ENCODE measurements at regions not wholly inside any gene's neighbourhood (a gene's known extent, or its start where the extent isn't known, plus 50 kb on each side); places are given as distances from the start of the nearest gene placed in this dataset.

DNA sequence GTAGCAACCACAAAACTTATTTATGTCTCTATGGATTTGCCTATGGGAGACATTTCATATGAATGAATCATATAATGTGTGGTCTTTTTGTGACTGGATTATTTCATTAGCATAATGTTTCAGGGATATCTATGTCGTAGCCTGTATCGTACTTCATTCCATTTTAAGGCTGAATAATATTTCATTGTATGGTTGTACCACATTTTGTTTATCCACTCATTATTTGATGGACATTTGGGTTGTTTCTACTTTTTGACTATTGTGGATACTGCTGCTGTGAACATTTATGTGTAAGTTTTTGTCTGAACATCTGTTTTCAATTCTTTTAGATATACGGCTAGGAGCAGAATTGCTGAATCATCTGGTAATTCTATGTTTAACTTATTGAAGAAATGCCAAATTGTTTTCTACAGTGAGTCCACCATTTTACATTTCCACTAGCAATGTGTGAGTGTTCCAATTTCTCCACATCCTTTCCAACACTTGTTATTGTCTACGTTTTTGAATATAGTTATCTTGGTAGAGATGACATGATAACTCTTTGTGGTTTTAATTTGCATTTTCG is 134.4 kb upstream of the DAZL start:
- ChIA-PET POLR2A (no interaction called here), CTCF (no interaction called here)
- H3K4me1 ChIP-seq (ENCODE audit: control insufficient read depth, insufficient read depth, low read length), result no peaks in the 10 kb centered on the region
- no peaks in the 10 kb centered on the region for H3K9me3 ChIP-seq (ENCODE audit: control insufficient read depth, insufficient read depth, low read depth, low read length)
- no peak overlapping the region for H3K27ac ChIP-seq (ENCODE audit: low read length)
- no peak for DNase-seq (ENCODE audit: low read depth, low spot score)
- in situ Hi-C loops (cut with HindIII; ENCODE audit: low pct_unique_long_range_greater_than_20kb, low sequenced_read_pairs), result no loop called here
- H3K36me3 ChIP-seq (ENCODE audit: control insufficient read depth, insufficient read depth, low read length), result no peaks in the 10 kb centered on the region
- H3K4me3 ChIP-seq (ENCODE audit: low read depth in 2 of 2, low read length in 2 of 2), result no peak overlapping the region
- TF ChIP-seq, protein P1, sequence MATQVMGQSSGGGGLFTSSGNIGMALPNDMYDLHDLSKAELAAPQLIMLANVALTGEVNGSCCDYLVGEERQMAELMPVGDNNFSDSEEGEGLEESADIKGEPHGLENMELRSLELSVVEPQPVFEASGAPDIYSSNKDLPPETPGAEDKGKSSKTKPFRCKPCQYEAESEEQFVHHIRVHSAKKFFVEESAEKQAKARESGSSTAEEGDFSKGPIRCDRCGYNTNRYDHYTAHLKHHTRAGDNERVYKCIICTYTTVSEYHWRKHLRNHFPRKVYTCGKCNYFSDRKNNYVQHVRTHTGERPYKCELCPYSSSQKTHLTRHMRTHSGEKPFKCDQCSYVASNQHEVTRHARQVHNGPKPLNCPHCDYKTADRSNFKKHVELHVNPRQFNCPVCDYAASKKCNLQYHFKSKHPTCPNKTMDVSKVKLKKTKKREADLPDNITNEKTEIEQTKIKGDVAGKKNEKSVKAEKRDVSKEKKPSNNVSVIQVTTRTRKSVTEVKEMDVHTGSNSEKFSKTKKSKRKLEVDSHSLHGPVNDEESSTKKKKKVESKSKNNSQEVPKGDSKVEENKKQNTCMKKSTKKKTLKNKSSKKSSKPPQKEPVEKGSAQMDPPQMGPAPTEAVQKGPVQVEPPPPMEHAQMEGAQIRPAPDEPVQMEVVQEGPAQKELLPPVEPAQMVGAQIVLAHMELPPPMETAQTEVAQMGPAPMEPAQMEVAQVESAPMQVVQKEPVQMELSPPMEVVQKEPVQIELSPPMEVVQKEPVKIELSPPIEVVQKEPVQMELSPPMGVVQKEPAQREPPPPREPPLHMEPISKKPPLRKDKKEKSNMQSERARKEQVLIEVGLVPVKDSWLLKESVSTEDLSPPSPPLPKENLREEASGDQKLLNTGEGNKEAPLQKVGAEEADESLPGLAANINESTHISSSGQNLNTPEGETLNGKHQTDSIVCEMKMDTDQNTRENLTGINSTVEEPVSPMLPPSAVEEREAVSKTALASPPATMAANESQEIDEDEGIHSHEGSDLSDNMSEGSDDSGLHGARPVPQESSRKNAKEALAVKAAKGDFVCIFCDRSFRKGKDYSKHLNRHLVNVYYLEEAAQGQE (IDR thresholded peaks at IDR 0.05; ENCODE audit: insufficient read depth in 1 of 2, low read depth in 2 of 2, low read length in 1 of 2), result no peak
- TF ChIP-seq SIN3A (IDR thresholded peaks at IDR 0.05; ENCODE audit: borderline replicate concordance, insufficient read depth, low read depth, low read length) (no peak), POLR2AphosphoS5 (IDR thresholded peaks at IDR 0.05; ENCODE audit: low read depth, low read length) (no peak), CTCF (IDR thresholded peaks at IDR 0.05) (no peak), TCF7L2 (IDR thresholded peaks at IDR 0.05; ENCODE audit: low read depth, low read length) (no peak)
- no peak for ATAC-seq
- no TSS peak for BruUV-seq (replicated peaks)
- H3K27me3 ChIP-seq (ENCODE audit: control insufficient read depth, insufficient read depth, low read length), result no peaks in the 10 kb centered on the region
- intact Hi-C loops (cut with micrococcal nuclease; ENCODE audit: unreplicated experiment), result no loop called here

GRCh38 chr3:16740515-16740914 is 135.3 kb upstream of the DAZL start:
- Histone ChIP-seq H3K36me3 (ENCODE audit: control insufficient read depth, insufficient read depth, low read length) (no peaks in the 10 kb centered on the region), H3K4me1 (ENCODE audit: control insufficient read depth, insufficient read depth, low read length) (no peaks in the 10 kb centered on the region), H3K4me3 (ENCODE audit: low read depth in 2 of 2, low read length in 2 of 2) (no peak overlapping the region), H3K27ac (ENCODE audit: low read length) (no peak overlapping the region), H3K9me3 (ENCODE audit: control insufficient read depth, insufficient read depth, low read depth, low read length) (no peaks in the 10 kb centered on the region), H3K27me3 (ENCODE audit: control insufficient read depth, insufficient read depth, low read length) (no peaks in the 10 kb centered on the region)
- BruUV-seq (replicated peaks), result no TSS peak
- ATAC-seq (no peak), DNase-seq (ENCODE audit: low read depth, low spot score) (no peak)
- POLR2A ChIA-PET, result no interaction called here
- TF ChIP-seq, protein P1 (IDR thresholded peaks at IDR 0.05; ENCODE audit: insufficient read depth in 1 of 2, low read depth in 2 of 2, low read length in 1 of 2), result no peak
- TF ChIP-seq TCF7L2 (IDR thresholded peaks at IDR 0.05; ENCODE audit: low read depth, low read length) (no peak), CTCF (IDR thresholded peaks at IDR 0.05) (no peak), SIN3A (IDR thresholded peaks at IDR 0.05; ENCODE audit: borderline replicate concordance, insufficient read depth, low read depth, low read length) (no peak), POLR2AphosphoS5 (IDR thresholded peaks at IDR 0.05; ENCODE audit: low read depth, low read length) (no peak)
- intact Hi-C loops (cut with micrococcal nuclease; ENCODE audit: unreplicated experiment) (no loop called here), in situ Hi-C loops (cut with HindIII; ENCODE audit: low pct_unique_long_range_greater_than_20kb, low sequenced_read_pairs) (no loop called here)
- CTCF ChIA-PET, result no interaction called here

Measured in Panc1 (cell line).